Spleen (tissue), 3 donors: ENCODE measurements at regions not wholly inside any gene's neighbourhood (a gene's known extent, or its start where the extent isn't known, plus 50 kb on each side); places are given as distances from the start of the nearest gene placed in this dataset.

Experiments
- POLR2A ChIP-seq, 3 donors: fragments of 450-650 bp; IDR thresholded peaks; one replicate each; pipeline ENCODE4 v1.5.1; 2017; ENCODE audit warnings: antibody characterized with exemption in 3 of 3, mild to moderate bottlenecking in 1 of 3
- POLR2AphosphoS5 ChIP-seq, 3 donors: sonication (generic); formaldehyde crosslinking; IDR thresholded peaks; one replicate each; pipeline ENCODE4 v1.5.1; 2017; ENCODE audit warnings: antibody characterized with exemption in 3 of 3

DNA sequence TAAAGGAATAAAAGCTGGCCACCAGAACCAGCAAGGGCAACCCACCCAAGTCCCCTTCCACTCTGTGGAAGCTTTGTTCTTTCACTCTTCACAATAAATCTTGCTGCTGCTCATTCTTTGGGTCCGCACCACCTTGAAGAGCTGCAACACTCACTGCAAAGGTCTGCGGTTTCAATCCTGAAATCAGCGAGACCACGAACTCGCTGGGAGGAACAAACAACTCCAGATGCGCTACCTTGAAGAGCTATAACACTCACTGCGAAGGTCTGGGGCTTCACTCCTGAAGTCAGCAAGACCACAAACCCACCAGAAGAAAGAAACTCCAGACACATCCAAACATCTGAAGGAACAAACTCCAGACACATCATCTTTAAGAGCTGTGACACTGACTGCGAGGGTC lies 365.2 kb upstream of the LUZP2 start:
- TF ChIP-seq POLR2A (IDR thresholded peaks at IDR 0.05) (no peak), POLR2AphosphoS5 (IDR thresholded peaks at IDR 0.05) (no peak)
